EL (cell line): ENCODE measurements at regions not wholly inside any gene's neighbourhood (a gene's known extent, or its start where the extent isn't known, plus 50 kb on each side); places are given as distances from the start of the nearest gene placed in this dataset.
A peak's percentile ranks its signal among the peaks of the same experiment; 100 is the strongest.
"Not testable (repeated sequence)": the region's sequence is repeated elsewhere in the genome, so short reads cannot be mapped to it uniquely, and the experiment has no call there.

ENCODE experiments used
- DNase-seq: peaks from one replicate; pipeline ENCODE4 v3.0.0-alpha.2; 2016

DNA sequence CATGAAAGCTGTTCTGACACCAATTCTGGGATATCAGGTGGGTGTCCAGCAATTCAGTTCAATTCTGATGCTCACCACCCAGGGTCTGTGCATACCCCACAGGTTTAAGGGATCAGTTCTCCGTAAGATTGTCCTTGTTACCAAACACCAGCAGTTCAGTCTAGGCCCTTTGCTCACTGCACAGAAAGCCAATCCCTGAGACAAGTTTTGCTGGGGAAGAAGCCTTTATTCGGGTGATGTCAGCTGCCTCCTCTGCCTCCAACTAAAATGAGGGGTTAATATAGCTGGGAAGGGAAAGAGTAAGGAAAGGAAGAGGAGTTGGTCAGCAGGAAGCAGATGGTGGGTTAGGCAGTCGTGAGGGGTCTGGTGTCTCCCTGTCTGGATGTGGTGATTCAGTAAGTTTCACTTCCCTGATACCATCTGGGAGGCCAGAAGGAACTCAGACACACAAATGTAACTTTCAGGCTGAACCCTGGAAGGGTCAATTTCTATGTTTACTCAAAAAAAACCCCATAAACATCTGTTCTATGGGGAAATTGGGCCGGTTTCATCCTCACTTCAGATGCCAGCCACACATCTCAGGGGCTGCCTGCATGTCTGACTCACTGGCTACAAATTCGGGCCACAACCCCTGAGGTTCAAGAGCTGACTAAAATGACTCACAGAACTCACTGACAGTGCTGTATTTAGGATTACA is 83.3 kb upstream of the PGBD5 start:
- DNase-seq = peak; percentile 85

- no peak for DNase-seq
Observed at GRCh38 chr1:230507666-230508402, 81.7 kb upstream of the PGBD5 start.

DNA sequence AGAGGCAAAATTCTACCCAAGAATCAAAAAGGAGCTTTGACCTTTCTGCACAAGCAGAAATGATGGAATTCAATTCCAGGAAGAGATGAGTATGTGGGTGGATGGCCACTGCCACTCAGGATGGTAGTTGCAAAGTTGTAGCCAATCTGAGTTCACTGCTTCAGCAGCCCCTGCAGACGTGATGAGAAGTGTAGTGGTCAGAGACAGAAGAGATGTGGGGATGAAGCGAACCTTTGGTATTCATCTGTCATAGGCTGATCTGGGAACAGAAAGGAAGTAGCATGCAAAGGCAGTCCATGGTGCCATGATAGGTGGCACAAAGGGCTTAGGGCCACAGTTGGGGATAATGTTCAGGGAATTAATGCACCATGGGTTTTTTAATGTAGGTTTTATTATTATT is 81.1 kb upstream of the PGBD5 start:
- DNase-seq = no peak

GRCh38 chr1:230506451-230506850 is 80.3 kb upstream of the PGBD5 start:
- DNase-seq = no peak

DNA sequence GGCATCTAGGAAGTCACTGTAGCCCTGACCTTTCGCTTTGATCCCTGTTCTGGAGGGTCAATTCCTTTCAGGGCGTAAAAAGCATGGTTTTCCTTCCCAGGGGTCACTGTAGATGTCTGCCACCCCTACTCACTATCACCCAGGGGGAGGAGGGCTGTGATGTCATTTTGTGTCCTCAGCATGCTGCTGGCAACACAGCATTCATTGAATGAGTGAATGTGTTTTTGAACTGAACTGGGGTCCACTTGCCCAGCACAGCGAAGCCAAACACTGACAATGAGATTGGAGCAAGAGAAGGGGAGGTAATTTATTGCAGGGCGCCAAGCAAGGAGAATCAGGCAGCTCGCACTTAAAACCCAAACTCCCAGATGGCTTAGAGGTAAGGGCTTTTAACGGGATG is 78.2 kb upstream of the PGBD5 start:
- DNase-seq = no peak

GRCh38 chr1:230503726-230504125 is 77.6 kb upstream of the PGBD5 start:
- no peak for DNase-seq

DNA sequence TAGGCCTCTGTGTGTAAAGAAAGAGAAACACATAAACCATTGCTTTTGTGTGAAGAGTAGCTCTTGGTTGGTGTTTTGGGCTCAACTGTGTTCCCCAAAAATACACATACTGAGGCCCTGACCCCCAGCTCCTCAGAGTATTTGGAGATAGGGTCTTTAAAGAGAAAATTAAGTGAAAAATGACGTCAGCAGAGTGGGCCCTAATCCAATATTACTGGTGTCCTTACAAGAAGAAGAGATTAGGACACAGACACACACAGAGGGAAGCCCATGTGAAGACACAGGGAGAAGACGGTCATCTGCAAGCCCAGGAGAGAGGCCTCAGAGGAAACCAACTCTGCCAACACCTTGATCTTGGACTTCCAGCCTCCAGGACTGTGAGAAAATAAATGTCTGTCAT is 76.9 kb upstream of the PGBD5 start:
- DNase-seq = no peak

GRCh38 chr1:230502306-230502705 is 76.2 kb upstream of the PGBD5 start:
- DNase-seq = no peak

DNA sequence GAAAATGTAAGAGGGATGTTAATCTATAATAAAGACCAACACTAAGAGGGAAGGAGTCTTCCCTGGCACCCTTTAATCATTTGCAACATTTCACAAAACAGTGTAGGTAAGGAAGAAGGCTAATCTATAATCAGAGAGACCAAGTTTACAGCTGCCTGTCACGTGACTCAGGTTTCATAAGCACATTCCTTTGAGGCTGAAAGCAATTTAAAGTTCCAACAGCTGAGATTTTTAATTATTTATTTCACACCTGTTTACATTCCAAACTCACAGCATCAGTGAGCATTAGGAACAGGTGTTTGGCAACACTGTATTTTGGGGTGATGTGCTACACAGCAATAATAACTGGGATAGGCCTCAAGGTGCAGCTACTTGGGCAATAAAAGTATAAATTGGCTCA is 75.7 kb upstream of the PGBD5 start:
- no peak for DNase-seq

GRCh38 chr1:230501242-230501641 is 75.1 kb upstream of the PGBD5 start:
- no peak for DNase-seq

DNA sequence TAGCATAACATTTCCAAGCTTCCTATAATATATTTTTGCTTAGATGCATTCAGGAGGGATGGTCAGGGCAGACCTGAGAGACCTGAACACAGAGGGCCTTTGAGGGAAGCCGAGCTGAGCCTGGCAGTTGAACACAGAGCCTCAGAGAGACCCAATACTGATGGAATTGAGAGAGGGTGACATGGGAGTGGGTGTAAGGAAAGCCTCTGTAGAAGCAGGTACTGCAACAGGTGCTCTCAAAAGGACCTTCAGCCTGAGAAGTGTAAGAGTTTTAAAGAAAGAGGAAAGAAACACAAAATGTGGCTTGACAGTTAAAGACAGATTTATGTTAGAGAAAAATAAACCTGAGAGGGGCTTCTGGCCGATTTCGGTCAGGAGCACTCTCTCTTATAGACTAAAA is 73.9 kb upstream of the PGBD5 start:
- DNase-seq = no peak

DNA sequence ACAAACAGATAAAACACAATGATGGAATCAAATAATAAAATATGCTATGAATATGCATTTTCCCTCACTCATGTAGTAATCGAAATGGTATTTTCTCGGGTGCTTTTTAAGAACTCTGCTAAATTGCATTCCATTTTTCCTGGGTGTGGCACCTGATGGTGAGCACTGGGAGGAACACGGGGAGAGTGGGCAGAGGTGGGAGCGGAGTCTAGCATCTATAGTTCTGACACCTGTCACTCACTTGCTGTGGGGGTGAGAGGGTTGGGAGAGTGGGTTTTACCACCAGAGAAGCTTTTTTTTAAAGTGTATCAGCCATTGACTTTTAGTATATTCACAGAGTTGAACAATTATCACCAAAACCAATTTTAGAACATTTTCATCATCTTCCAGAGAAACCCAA is 73.4 kb upstream of the PGBD5 start:
- DNase-seq = no peak

GRCh38 chr1:230498704-230499103 is 72.6 kb upstream of the PGBD5 start:
- no peak for DNase-seq

GRCh38 chr1:230496451-230496850 is 70.3 kb upstream of the PGBD5 start:
- DNase-seq = no peak

GRCh38 chr1:230495891-230496385 is 69.8 kb upstream of the PGBD5 start:
- peak; percentile 17 for DNase-seq

- DNase-seq = no peak
Observed at GRCh38 chr1:230495076-230495475, 68.9 kb upstream of the PGBD5 start.

DNA sequence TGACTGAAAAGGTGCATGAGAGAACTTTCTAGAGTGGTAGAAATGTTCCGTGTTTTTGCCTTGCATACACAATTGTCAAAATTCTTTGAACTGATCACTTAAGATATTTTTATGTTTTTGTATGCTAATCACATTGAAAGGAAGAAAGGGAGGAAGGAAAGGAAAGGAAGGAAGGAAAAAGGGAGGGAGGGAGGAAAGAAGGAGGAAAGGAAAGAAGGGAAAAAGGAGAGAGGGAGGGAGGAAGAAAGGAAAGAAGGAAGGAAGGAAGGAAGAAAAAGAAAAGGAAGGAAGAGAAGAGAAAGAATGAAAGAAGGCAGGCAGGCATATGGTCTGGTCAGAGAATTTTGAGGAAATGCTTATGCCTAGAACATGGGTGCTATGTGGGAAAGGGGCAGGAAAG is 68.4 kb upstream of the PGBD5 start:
- no peak for DNase-seq

DNA sequence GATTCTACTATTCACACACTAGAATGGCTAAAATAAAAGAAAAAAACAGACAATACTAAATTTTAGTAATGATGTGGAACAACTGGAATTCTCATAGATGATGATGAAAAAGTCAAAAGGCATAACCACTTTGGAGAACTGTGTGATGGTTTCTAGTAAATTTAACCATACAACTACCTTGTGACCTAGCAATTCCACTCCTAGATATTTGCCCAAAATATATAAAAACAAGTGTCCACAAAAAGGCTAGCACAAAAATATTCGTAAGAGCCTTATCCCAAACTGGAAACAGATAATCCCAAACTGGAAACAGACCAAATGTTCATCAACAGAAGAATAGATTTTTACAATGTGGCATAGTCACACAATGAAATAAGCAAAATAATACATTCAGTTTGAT is 67.9 kb upstream of the PGBD5 start:
- no peak for DNase-seq

GRCh38 chr1:230493264-230493663 is 67.1 kb upstream of the PGBD5 start:
- no peak for DNase-seq

GRCh38 chr1:230490436-230490835 is 64.3 kb upstream of the PGBD5 start:
- DNase-seq = no peak

GRCh38 chr1:230487773-230488428 is 61.8 kb upstream of the PGBD5 start:
- DNase-seq = no peak

GRCh38 chr1:230476622-230477003 is 50.5 kb upstream of the PGBD5 start:
- no peak for DNase-seq

DNA sequence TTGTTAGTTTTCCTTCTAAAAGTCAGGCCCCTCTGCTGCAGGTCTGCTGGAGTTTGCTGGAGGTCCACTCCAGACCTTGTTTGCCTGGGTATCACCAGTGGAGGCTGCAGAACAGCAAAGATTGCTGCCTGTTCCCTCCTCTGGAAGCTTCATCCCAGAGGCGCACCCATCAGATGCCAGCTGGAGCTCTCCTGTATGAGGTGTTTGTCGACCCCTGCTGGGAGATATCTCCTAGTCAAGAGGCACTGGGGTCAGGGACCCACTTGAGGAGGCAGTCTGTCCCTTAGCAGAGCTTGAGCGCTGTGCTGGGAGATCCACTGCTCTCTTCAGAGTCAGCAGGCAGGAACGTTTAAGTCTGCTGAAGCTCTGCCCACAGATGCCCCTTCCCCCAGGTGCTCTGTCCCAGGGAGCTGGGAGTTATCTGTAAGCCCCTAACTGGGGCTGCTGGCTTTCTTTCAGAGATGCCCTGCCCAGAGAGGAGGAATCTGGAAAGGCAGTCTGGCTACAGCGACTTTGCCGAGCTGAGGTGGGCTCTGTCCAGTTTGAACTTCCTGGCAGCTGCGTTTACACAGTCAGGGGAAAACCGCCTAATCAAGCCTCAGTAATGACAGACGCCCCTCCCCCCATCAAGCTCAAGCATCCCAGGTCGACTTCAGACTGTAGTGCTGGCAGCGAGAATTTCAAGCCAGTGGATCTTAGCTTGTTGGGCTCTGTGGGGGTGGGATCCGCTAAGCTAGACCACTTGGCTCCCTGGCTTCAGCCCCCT is 49.9 kb upstream of the PGBD5 start:
- not testable (repeated sequence) for DNase-seq
